Stomach (tissue), 4 donors: ENCODE measurements at regions not wholly inside any gene's neighbourhood (a gene's known extent, or its start where the extent isn't known, plus 50 kb on each side); places are given as distances from the start of the nearest gene placed in this dataset.

Experiments used
- POLR2A ChIP-seq, 4 donors: fragments of 450-650 bp; IDR thresholded peaks; one replicate each; pipeline ENCODE4 v1.6.1; 2016; ENCODE audit warnings: antibody characterized with exemption in 4 of 4, control low read depth in 2 of 4, mild to moderate bottlenecking in 1 of 4, moderate library complexity in 1 of 4
- TF ChIP-seq, protein P1 (sequence below), 7 experiments: fragments of 450-650 bp in 4 of 7; fragments of 200-600 bp in 3 of 7; sonication (generic) in 3 of 7; IDR thresholded peaks; one replicate each; pipeline ENCODE4 v1.5.1; 2016 to 2019; ENCODE audit warnings: antibody characterized with exemption in 7 of 7, control low read depth in 2 of 7, mild to moderate bottlenecking in 1 of 7

DNA sequence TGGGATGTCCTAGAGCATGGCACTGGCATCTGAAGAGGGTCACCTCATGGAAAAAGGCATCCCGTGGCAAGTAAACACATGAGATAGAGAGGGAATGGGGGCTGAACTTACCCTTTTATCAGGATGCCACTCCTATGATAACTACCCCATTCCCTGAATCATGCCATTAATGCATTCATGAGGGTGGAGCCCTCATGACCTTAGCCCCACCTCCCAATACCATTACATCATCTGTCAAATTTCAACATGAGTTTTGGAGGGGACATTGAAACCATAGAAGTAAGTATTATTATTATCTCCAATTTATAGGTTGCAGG lies 65.2 kb downstream of the MTNR1B start:
- TF ChIP-seq, protein P1, sequence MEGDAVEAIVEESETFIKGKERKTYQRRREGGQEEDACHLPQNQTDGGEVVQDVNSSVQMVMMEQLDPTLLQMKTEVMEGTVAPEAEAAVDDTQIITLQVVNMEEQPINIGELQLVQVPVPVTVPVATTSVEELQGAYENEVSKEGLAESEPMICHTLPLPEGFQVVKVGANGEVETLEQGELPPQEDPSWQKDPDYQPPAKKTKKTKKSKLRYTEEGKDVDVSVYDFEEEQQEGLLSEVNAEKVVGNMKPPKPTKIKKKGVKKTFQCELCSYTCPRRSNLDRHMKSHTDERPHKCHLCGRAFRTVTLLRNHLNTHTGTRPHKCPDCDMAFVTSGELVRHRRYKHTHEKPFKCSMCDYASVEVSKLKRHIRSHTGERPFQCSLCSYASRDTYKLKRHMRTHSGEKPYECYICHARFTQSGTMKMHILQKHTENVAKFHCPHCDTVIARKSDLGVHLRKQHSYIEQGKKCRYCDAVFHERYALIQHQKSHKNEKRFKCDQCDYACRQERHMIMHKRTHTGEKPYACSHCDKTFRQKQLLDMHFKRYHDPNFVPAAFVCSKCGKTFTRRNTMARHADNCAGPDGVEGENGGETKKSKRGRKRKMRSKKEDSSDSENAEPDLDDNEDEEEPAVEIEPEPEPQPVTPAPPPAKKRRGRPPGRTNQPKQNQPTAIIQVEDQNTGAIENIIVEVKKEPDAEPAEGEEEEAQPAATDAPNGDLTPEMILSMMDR (IDR thresholded peaks at IDR 0.05), result no peak
- TF ChIP-seq POLR2A (IDR thresholded peaks at IDR 0.05), result no peak
